AG09309 (cell line): ENCODE measurements at regions not wholly inside any gene's neighbourhood (a gene's known extent, or its start where the extent isn't known, plus 50 kb on each side); places are given as distances from the start of the nearest gene placed in this dataset.

Source experiments
- DNase-seq: peaks from one replicate; pipeline ENCODE4 v3.0.0-alpha.2; 2010; ENCODE audit warnings: low read depth
- H3K4me3 ChIP-seq: 2 replicates; pipeline ENCODE4 v1.5.1; 2011; ENCODE audit warnings: mild to moderate bottlenecking, low read depth, low read length, moderate library complexity; ENCODE audit not compliant: control insufficient read depth
- CTCF ChIP-seq: IDR thresholded peaks from 2 replicates; pipeline ENCODE4 v1.5.1; 2011; ENCODE audit warnings: mild to moderate bottlenecking, low read depth, low read length, inconsistent platforms; ENCODE audit not compliant: insufficient read depth, control insufficient read depth; ENCODE audit errors: missing control alignments

DNA sequence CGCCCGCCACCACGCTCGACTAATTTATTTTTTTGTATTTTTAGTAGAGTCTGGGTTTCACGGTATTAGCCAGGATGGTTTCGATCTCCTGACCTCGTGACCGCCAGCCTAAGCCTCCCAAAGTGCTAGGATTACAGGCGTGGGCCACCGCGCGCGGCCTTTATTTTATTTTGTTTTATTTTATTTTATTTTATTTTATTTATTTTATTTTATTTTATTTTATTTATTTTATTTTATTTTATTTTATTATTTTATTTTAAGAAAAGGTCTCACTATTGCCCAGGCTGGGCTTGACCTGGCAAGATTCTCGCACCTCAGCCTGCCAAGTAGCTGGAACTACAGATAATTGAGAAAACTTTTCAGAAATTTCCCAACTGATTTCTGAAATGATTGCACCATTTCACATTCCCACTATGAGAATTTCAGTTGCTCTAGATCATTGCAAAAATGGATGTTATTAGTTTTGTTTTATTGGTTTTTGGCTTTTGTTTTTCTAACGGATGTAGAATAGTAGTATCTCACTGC, 358.3 kb downstream of the SLC6A15 start:
- no peak overlapping the region for H3K4me3 ChIP-seq
- TF ChIP-seq CTCF, result no peak
- no peak for DNase-seq

- no peak overlapping the region for H3K4me3 ChIP-seq
- TF ChIP-seq CTCF, result no peak
- no peak for DNase-seq
These were observed 359.1 kb downstream of the SLC6A15 start for GRCh38 chr12:84553331-84554117.

DNA sequence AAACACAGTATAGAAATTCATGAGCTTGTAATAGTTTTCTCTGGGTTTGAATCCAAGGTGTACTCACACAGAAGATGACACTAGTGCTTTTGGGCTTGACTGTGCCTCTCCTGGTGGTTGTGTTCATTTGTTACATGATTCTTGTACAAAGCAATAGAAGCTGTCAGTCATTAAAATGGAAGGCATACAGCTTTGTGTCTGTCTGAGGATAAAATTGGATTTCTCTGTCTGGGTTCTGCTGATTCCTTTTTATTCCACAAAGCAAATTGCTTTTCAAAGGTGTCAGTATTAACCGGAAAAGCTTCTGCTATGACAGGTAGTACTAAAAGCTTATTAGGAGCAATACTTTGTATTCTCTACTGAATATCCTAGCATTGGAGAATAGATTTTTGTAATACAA, 361.2 kb downstream of the SLC6A15 start:
- TF ChIP-seq CTCF, result no peak
- H3K4me3 ChIP-seq, result no peak overlapping the region

DNA sequence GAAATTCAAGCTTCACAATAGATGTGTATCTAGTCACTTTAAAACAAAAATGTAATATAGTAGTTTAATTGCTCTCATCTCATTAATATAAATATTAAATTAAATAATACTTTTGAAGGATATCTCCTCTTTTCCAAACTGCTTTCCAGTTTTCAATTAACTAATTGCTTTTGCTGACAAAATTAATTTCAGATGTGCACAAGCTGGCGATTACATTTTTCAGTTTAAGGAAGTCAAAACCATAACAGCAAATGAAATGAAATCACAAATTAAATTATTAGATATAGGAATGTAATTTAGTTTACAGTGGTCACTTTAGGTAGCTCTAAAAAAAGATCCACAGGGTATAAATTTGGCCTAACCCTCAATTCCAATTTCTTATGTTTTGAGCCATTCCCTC, 362.1 kb downstream of the SLC6A15 start:
- DNase-seq, result no peak
- H3K4me3 ChIP-seq, result no peak overlapping the region
- TF ChIP-seq CTCF, result no peak

More for the DNA sequence above, 361.2 kb downstream of the SLC6A15 start:
- DNase-seq, result no peak

DNA sequence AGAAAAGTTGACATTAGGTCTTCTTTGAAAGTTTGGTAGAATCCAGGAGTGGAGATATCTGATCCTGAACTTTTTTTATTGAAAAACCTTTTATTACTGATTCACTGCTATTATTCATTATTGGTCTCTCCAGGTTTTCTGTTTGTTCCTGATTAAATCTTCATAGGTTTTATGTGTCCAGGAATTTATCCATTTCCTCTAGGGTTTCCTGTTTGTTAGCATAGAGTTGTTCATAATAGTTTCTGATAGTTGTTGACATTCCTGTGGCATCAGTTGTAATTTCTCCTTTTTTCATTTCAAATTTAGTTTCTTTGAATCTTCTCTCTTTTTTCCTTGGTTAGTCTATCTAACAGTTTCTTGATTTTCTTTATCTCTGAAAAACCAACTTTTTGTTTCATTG, 370.3 kb downstream of the SLC6A15 start:
- no peak overlapping the region for H3K4me3 ChIP-seq
- DNase-seq, result no peak
- TF ChIP-seq CTCF, result no peak

- H3K4me3 ChIP-seq, result no peak overlapping the region
- DNase-seq, result no peak
- TF ChIP-seq CTCF, result no peak
These were observed 374.9 kb downstream of the SLC6A15 start for GRCh38 chr12:84537666-84538065.
